Ovary (tissue), 3 donors: ENCODE measurements at regions not wholly inside any gene's neighbourhood (a gene's known extent, or its start where the extent isn't known, plus 50 kb on each side); places are given as distances from the start of the nearest gene placed in this dataset.

Experiments
- EP300 ChIP-seq: sonication (generic); formaldehyde crosslinking; IDR thresholded peaks from one replicate; pipeline ENCODE4 v1.6.1; 2017; ENCODE audit warnings: antibody characterized with exemption
- POLR2A ChIP-seq: fragments of 450-650 bp; IDR thresholded peaks from one replicate; pipeline ENCODE4 v1.6.1; 2017; ENCODE audit warnings: antibody characterized with exemption, mild to moderate bottlenecking, moderate library complexity
- TF ChIP-seq, protein P1 (sequence below), 3 donors: fragments of 450-650 bp in 2 of 3; fragments of 200-600 bp in 1 of 3; IDR thresholded peaks; one replicate each; pipeline versions ENCODE4 v1.5.1 to v1.8.0; 2016 to 2022; ENCODE audit warnings: antibody characterized with exemption in 3 of 3, mild to moderate bottlenecking in 1 of 3
- donor health status: DM: no; HTN: no; CAD: no.

DNA sequence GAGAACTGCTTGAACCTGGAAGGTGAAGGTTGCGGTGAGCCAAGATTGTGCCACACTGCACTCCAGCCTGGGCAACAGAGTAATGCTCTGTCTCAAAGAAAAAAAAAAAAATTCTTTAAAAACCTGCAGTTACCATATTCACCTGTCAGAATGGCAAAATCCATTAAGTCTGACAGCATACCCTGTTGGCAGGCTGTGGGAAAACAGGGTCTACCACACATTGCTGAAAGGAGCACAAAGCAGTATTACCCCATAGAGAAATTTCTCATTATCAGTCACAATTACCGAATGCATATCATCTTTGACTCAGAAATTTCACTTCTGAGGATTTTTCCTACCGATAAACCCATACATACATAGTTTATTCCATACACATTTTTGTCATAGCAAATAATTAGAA, 264.1 kb upstream of the SLCO3A1 start:
- TF ChIP-seq, protein P1, sequence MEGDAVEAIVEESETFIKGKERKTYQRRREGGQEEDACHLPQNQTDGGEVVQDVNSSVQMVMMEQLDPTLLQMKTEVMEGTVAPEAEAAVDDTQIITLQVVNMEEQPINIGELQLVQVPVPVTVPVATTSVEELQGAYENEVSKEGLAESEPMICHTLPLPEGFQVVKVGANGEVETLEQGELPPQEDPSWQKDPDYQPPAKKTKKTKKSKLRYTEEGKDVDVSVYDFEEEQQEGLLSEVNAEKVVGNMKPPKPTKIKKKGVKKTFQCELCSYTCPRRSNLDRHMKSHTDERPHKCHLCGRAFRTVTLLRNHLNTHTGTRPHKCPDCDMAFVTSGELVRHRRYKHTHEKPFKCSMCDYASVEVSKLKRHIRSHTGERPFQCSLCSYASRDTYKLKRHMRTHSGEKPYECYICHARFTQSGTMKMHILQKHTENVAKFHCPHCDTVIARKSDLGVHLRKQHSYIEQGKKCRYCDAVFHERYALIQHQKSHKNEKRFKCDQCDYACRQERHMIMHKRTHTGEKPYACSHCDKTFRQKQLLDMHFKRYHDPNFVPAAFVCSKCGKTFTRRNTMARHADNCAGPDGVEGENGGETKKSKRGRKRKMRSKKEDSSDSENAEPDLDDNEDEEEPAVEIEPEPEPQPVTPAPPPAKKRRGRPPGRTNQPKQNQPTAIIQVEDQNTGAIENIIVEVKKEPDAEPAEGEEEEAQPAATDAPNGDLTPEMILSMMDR (IDR thresholded peaks at IDR 0.05): no peak
- TF ChIP-seq EP300: no peak
- TF ChIP-seq POLR2A: no peak
